ENCODE measurements at regions not wholly inside any gene's neighbourhood (a gene's known extent, or its start where the extent isn't known, plus 50 kb on each side); places are given as distances from the start of the nearest gene placed in this dataset.
"Not testable (repeated sequence)": the region's sequence is repeated elsewhere in the genome, so short reads cannot be mapped to it uniquely, and the experiment has no call there.

- no peaks in the 10 kb centered on the region for H3K36me3 ChIP-seq (ENCODE audit: control insufficient read depth, insufficient read depth, low read length)
- no peaks in the 10 kb centered on the region for H3K9me3 ChIP-seq (ENCODE audit: control insufficient read depth, low read length)
- H3K27ac ChIP-seq (ENCODE audit: insufficient read depth, low read depth, low read length, poor library complexity, severe bottlenecking) = no peak overlapping the region
- H3K4me1 ChIP-seq (ENCODE audit: control insufficient read depth, insufficient read depth, low read length) = no peaks in the 10 kb centered on the region
- H3K27me3 ChIP-seq (ENCODE audit: control insufficient read depth, insufficient read depth, low read length, poor library complexity, severe bottlenecking) = no peaks in the 10 kb centered on the region
- WGBS, 2 experiments = 92 to 94% methylated on average over 2 of the region's 2 CpGs
- no peak overlapping the region for H3K4me3 ChIP-seq (ENCODE audit: insufficient read depth, low read depth, low read length)
Observed at GRCh38 chr10:27391916-27392315, 112.2 kb upstream of the RAB18 start.

- H3K4me3 ChIP-seq (ENCODE audit: insufficient read depth, low read depth, low read length) = no peak overlapping the region
- H3K36me3 ChIP-seq (ENCODE audit: control insufficient read depth, insufficient read depth, low read length) = no peaks in the 10 kb centered on the region
- no peaks in the 10 kb centered on the region for H3K9me3 ChIP-seq (ENCODE audit: control insufficient read depth, low read length)
- 91 to 95% methylated on average over 1 of the region's 1 CpG for WGBS, 2 experiments
- no peaks in the 10 kb centered on the region for H3K4me1 ChIP-seq (ENCODE audit: control insufficient read depth, insufficient read depth, low read length)
- no peak overlapping the region for H3K27ac ChIP-seq (ENCODE audit: insufficient read depth, low read depth, low read length, poor library complexity, severe bottlenecking)
- no peaks in the 10 kb centered on the region for H3K27me3 ChIP-seq (ENCODE audit: control insufficient read depth, insufficient read depth, low read length, poor library complexity, severe bottlenecking)
Observed at GRCh38 chr10:27391325-27391724, 112.8 kb upstream of the RAB18 start.

- H3K4me3 ChIP-seq (ENCODE audit: insufficient read depth, low read depth, low read length) = no peak overlapping the region
- H3K9me3 ChIP-seq (ENCODE audit: control insufficient read depth, low read length) = no peaks in the 10 kb centered on the region
- no peaks in the 10 kb centered on the region for H3K36me3 ChIP-seq (ENCODE audit: control insufficient read depth, insufficient read depth, low read length)
- no peaks in the 10 kb centered on the region for H3K27me3 ChIP-seq (ENCODE audit: control insufficient read depth, insufficient read depth, low read length, poor library complexity, severe bottlenecking)
- H3K4me1 ChIP-seq (ENCODE audit: control insufficient read depth, insufficient read depth, low read length) = no peaks in the 10 kb centered on the region
- H3K27ac ChIP-seq (ENCODE audit: insufficient read depth, low read depth, low read length, poor library complexity, severe bottlenecking) = no peak overlapping the region
- 86 to 100% methylated on average over 1 of the region's 1 CpG for WGBS, 2 experiments
Observed at GRCh38 chr10:27390681-27391080, 113.4 kb upstream of the RAB18 start.

- no peak overlapping the region for H3K4me3 ChIP-seq (ENCODE audit: insufficient read depth, low read depth, low read length)
Observed at GRCh38 chr10:27388761-27389399, 115.2 kb upstream of the RAB18 start.

GRCh38 chr10:27383595-27384542 lies 120.2 kb upstream of the RAB18 start:
- Histone ChIP-seq H3K4me1 (ENCODE audit: control insufficient read depth, insufficient read depth, low read length) (no peaks in the 10 kb centered on the region), H3K9me3 (ENCODE audit: control insufficient read depth, low read length) (no peaks in the 10 kb centered on the region)
- WGBS, 2 experiments = 88 to 90% methylated on average over 5 of the region's 5 CpGs

More at GRCh38 chr10:27388761-27389399, 115.2 kb upstream of the RAB18 start:
- Histone ChIP-seq H3K4me1 (ENCODE audit: control insufficient read depth, insufficient read depth, low read length) (no peaks in the 10 kb centered on the region), H3K36me3 (ENCODE audit: control insufficient read depth, insufficient read depth, low read length) (no peaks in the 10 kb centered on the region), H3K27me3 (ENCODE audit: control insufficient read depth, insufficient read depth, low read length, poor library complexity, severe bottlenecking) (no peaks in the 10 kb centered on the region), H3K9me3 (ENCODE audit: control insufficient read depth, low read length) (no peaks in the 10 kb centered on the region), H3K27ac (ENCODE audit: insufficient read depth, low read depth, low read length, poor library complexity, severe bottlenecking) (no peak overlapping the region)
- WGBS, 2 experiments = 91 to 94% methylated on average over 4 of the region's 4 CpGs

GRCh38 chr10:27382176-27382575 lies 121.9 kb upstream of the RAB18 start:
- no CpG with 5 or more reads among the region's 3 CpGs for WGBS, 2 experiments
- H3K36me3 ChIP-seq (ENCODE audit: control insufficient read depth, insufficient read depth, low read length) = no peaks in the 10 kb centered on the region
- H3K27me3 ChIP-seq (ENCODE audit: control insufficient read depth, insufficient read depth, low read length, poor library complexity, severe bottlenecking) = no peaks in the 10 kb centered on the region
- H3K9me3 ChIP-seq (ENCODE audit: control insufficient read depth, low read length) = no peaks in the 10 kb centered on the region
- no peak overlapping the region for H3K27ac ChIP-seq (ENCODE audit: insufficient read depth, low read depth, low read length, poor library complexity, severe bottlenecking)
- no peaks in the 10 kb centered on the region for H3K4me1 ChIP-seq (ENCODE audit: control insufficient read depth, insufficient read depth, low read length)
- H3K4me3 ChIP-seq (ENCODE audit: insufficient read depth, low read depth, low read length) = no peak overlapping the region

More at GRCh38 chr10:27383595-27384542, 120.2 kb upstream of the RAB18 start:
- Histone ChIP-seq H3K27ac (ENCODE audit: insufficient read depth, low read depth, low read length, poor library complexity, severe bottlenecking) (no peak overlapping the region), H3K27me3 (ENCODE audit: control insufficient read depth, insufficient read depth, low read length, poor library complexity, severe bottlenecking) (no peaks in the 10 kb centered on the region), H3K36me3 (ENCODE audit: control insufficient read depth, insufficient read depth, low read length) (no peaks in the 10 kb centered on the region), H3K4me3 (ENCODE audit: insufficient read depth, low read depth, low read length) (no peak overlapping the region)

GRCh38 chr10:27380929-27381358 lies 123.2 kb upstream of the RAB18 start:
- Histone ChIP-seq H3K27ac (ENCODE audit: insufficient read depth, low read depth, low read length, poor library complexity, severe bottlenecking) (no peak overlapping the region), H3K27me3 (ENCODE audit: control insufficient read depth, insufficient read depth, low read length, poor library complexity, severe bottlenecking) (no peaks in the 10 kb centered on the region), H3K9me3 (ENCODE audit: control insufficient read depth, low read length) (no peaks in the 10 kb centered on the region), H3K4me1 (ENCODE audit: control insufficient read depth, insufficient read depth, low read length) (no peaks in the 10 kb centered on the region), H3K4me3 (ENCODE audit: insufficient read depth, low read depth, low read length) (no peak overlapping the region), H3K36me3 (ENCODE audit: control insufficient read depth, insufficient read depth, low read length) (no peaks in the 10 kb centered on the region)
- 93 to 94% methylated on average over 6 of the region's 6 CpGs for WGBS, 2 experiments

- 89 to 90% methylated on average over 2 of the region's 2 CpGs for WGBS, 2 experiments
- H3K36me3 ChIP-seq (ENCODE audit: control insufficient read depth, insufficient read depth, low read length); H3K4me1 ChIP-seq (ENCODE audit: control insufficient read depth, insufficient read depth, low read length); H3K27me3 ChIP-seq (ENCODE audit: control insufficient read depth, insufficient read depth, low read length, poor library complexity, severe bottlenecking); H3K27ac ChIP-seq (ENCODE audit: insufficient read depth, low read depth, low read length, poor library complexity, severe bottlenecking); H3K9me3 ChIP-seq (ENCODE audit: control insufficient read depth, low read length); H3K4me3 ChIP-seq (ENCODE audit: insufficient read depth, low read depth, low read length): not testable (repeated sequence)
Observed at GRCh38 chr10:27379041-27379440, 125.1 kb upstream of the RAB18 start.

GRCh38 chr10:27373566-27374160 lies 130.4 kb upstream of the RAB18 start:
- no peak overlapping the region for H3K4me3 ChIP-seq (ENCODE audit: insufficient read depth, low read depth, low read length)
- H3K36me3 ChIP-seq (ENCODE audit: control insufficient read depth, insufficient read depth, low read length) = no peaks in the 10 kb centered on the region
- H3K27me3 ChIP-seq (ENCODE audit: control insufficient read depth, insufficient read depth, low read length, poor library complexity, severe bottlenecking) = no peaks in the 10 kb centered on the region
- H3K9me3 ChIP-seq (ENCODE audit: control insufficient read depth, low read length) = no peaks in the 10 kb centered on the region
- H3K27ac ChIP-seq (ENCODE audit: insufficient read depth, low read depth, low read length, poor library complexity, severe bottlenecking) = no peak overlapping the region
- H3K4me1 ChIP-seq (ENCODE audit: control insufficient read depth, insufficient read depth, low read length) = no peaks in the 10 kb centered on the region
- WGBS, 2 experiments = 93 to 94% methylated on average over 5 of the region's 5 CpGs

- WGBS, 2 experiments = 91 to 96% methylated on average over 5 of the region's 5 CpGs
- no peak overlapping the region for H3K4me3 ChIP-seq (ENCODE audit: insufficient read depth, low read depth, low read length)
Observed at GRCh38 chr10:27372095-27372494, 131.5 kb upstream of the ACBD5 start.

More at GRCh38 chr10:27372095-27372494, 131.5 kb upstream of the ACBD5 start:
- H3K4me1 ChIP-seq (ENCODE audit: control insufficient read depth, insufficient read depth, low read length) = no peaks in the 10 kb centered on the region
- no peaks in the 10 kb centered on the region for H3K36me3 ChIP-seq (ENCODE audit: control insufficient read depth, insufficient read depth, low read length)
- no peak overlapping the region for H3K27ac ChIP-seq (ENCODE audit: insufficient read depth, low read depth, low read length, poor library complexity, severe bottlenecking)
- no peaks in the 10 kb centered on the region for H3K9me3 ChIP-seq (ENCODE audit: control insufficient read depth, low read length)
- no peaks in the 10 kb centered on the region for H3K27me3 ChIP-seq (ENCODE audit: control insufficient read depth, insufficient read depth, low read length, poor library complexity, severe bottlenecking)
